HCT116 (cell line): ENCODE measurements at regions not wholly inside any gene's neighbourhood (a gene's known extent, or its start where the extent isn't known, plus 50 kb on each side); places are given as distances from the start of the nearest gene placed in this dataset.

Experiments used
- ATAC-seq: fragments of 200-7000 bp; cut with Tn5 transposase; 2 replicates; pipeline ENCODE4 v1.9.1; 2020; ENCODE audit warnings: mild to moderate bottlenecking, moderate library complexity
- BruUV-seq: library from RNA; stranded (reverse); fragments of 400-500 nt; replicated peaks from 2 replicates; lab custom pipeline; 2021; lab: Mats Ljungman, UMichigan
- CTCF ChIA-PET: fragments of 300-600 bp; sonication (Branson Sonifier 250); formaldehyde crosslinking; loops from one replicate; lab custom pipeline; 2021; ENCODE audit warnings: antibody characterized with exemption; lab: Charles Lee
- POLR2A ChIA-PET: fragments of 300-600, 350-600 bp; sonication (Branson Sonifier 250); formaldehyde crosslinking; loops from one replicate; lab custom pipeline; 2021; ENCODE audit warnings: antibody characterized with exemption; lab: Charles Lee
- RAD21 ChIA-PET, 2 experiments: fragments of 300-600 bp; sonication (Branson Sonifier 250); formaldehyde crosslinking; loops; one replicate each; lab custom pipeline; 2023; ENCODE audit warnings: low total read pairs in 2 of 2; ENCODE audit not compliant: uncharacterized antibody in 2 of 2, unreplicated experiment in 2 of 2, low non-redundant PET in 1 of 2; lab: Charles Lee
- DNase-seq: peaks from one replicate; pipeline ENCODE4 v3.0.0-alpha.2; 2010; ENCODE audit warnings: low read depth, low spot score
- H2AFZ ChIP-seq: fragments of 200-600 bp; shearing (Covaris generic), sonication (generic); 2 replicates; pipeline ENCODE4 v1.6.1; 2017; ENCODE audit warnings: low read depth, mixed run types, mixed read lengths, antibody characterized with exemption, low read length; ENCODE audit not compliant: poor library complexity, severe bottlenecking
- H3K27ac ChIP-seq: 2 replicates; pipeline ENCODE4 v1.5.1; 2012; ENCODE audit warnings: low read depth, low read length
- H3K27me3 ChIP-seq: fragments of 200-600 bp; sonication (generic); 2 replicates; pipeline ENCODE4 v1.6.1; 2016; ENCODE audit warnings: mixed run types, low read length, mixed read lengths; ENCODE audit not compliant: insufficient read depth
- H3K36me3 ChIP-seq, 2 experiments: fragments of 200-500 bp in 1 of 2; fragments of 200-600 bp in 1 of 2; sonication (Bioruptor generic) in 1 of 2; sonication (generic) in 1 of 2; 2 replicates each; pipeline versions ENCODE4 v1.5.1 to v1.6.1; 2014 to 2016; ENCODE audit warnings: low read length in 2 of 2, inconsistent platforms in 1 of 2, mixed read lengths in 1 of 2, mixed run types in 1 of 2; ENCODE audit not compliant: insufficient read depth in 2 of 2, control insufficient read depth in 1 of 2
- H3K4me1 ChIP-seq, 2 experiments: fragments of 200-600 bp in 1 of 2; sonication (generic) in 1 of 2; 2 replicates each; pipeline versions ENCODE4 v1.5.1 to v1.6.1; 2012 to 2017; ENCODE audit warnings: low read length in 2 of 2, inconsistent platforms in 1 of 2, mild to moderate bottlenecking in 1 of 2, mixed read lengths in 1 of 2, mixed run types in 1 of 2, moderate library complexity in 1 of 2; ENCODE audit not compliant: insufficient read depth in 2 of 2, control insufficient read depth in 1 of 2
- H3K4me2 ChIP-seq: fragments of 200-600 bp; sonication (generic); 2 replicates; pipeline ENCODE4 v1.6.1; 2017; ENCODE audit warnings: mixed run types, low read length, mixed read lengths
- H3K4me3 ChIP-seq, 2 experiments: fragments of 200-600 bp in 1 of 2; sonication (generic) in 1 of 2; replicated peaks in 1 of 2; 2 replicates each; pipeline ENCODE4 v1.5.1; 2011 to 2016; ENCODE audit warnings: low read length in 2 of 2, control low read depth in 1 of 2, low read depth in 1 of 2, mild to moderate bottlenecking in 1 of 2, mixed read lengths in 1 of 2, mixed run types in 1 of 2
- H3K79me2 ChIP-seq: fragments of 200-600 bp; sonication (generic); 2 replicates; pipeline ENCODE4 v1.6.1; 2017; ENCODE audit warnings: mild to moderate bottlenecking, mixed run types, low read length, moderate library complexity, mixed read lengths; ENCODE audit not compliant: insufficient read depth
- H3K9ac ChIP-seq: fragments of 200-600 bp; sonication (generic); 2 replicates; pipeline ENCODE4 v1.6.1; 2016; ENCODE audit warnings: low read length, mixed read lengths
- H3K9me2 ChIP-seq: fragments of 200-600 bp; sonication (generic), shearing (Covaris generic); 2 replicates; pipeline ENCODE4 v1.6.1; 2017; ENCODE audit warnings: mixed run types, mild to moderate bottlenecking, moderate library complexity; ENCODE audit not compliant: insufficient read depth
- H3K9me3 ChIP-seq, 2 experiments: fragments of 200-500 bp in 1 of 2; fragments of 200-600 bp in 1 of 2; sonication (Bioruptor generic) in 1 of 2; sonication (generic) in 1 of 2; 2 replicates each; pipeline ENCODE4 v1.6.1; 2014 to 2017; ENCODE audit warnings: low read length in 2 of 2, mixed read lengths in 2 of 2, inconsistent platforms in 1 of 2, low read depth in 1 of 2, mild to moderate bottlenecking in 1 of 2, mixed run types in 1 of 2, moderate library complexity in 1 of 2; ENCODE audit not compliant: control insufficient read depth in 1 of 2, insufficient read depth in 1 of 2
- H4K20me1 ChIP-seq: fragments of 200-600 bp; sonication (generic), shearing (Covaris generic); 2 replicates; pipeline ENCODE4 v1.6.1; 2017; ENCODE audit warnings: mixed run types, mild to moderate bottlenecking, moderate library complexity; ENCODE audit not compliant: insufficient read depth
- CEBPB ChIP-seq: IDR thresholded peaks from 2 replicates; pipeline ENCODE4 v1.6.1; 2012; ENCODE audit warnings: low read depth
- EGR1 ChIP-seq: IDR thresholded peaks from 2 replicates; pipeline ENCODE4 v1.6.1; 2012; ENCODE audit warnings: low read depth
- ELF1 ChIP-seq: IDR thresholded peaks from 2 replicates; pipeline ENCODE4 v1.6.1; 2012; ENCODE audit warnings: low read depth, borderline replicate concordance
- EZH2 ChIP-seq: fragments of 200-600 bp; sonication (generic); IDR thresholded peaks from 2 replicates; pipeline ENCODE4 v1.6.1; 2017; ENCODE audit warnings: antibody characterized with exemption, mixed run types
- EZH2phosphoT487 ChIP-seq: fragments of 200-600 bp; IDR thresholded peaks from 2 replicates; pipeline ENCODE4 v1.6.1; 2018; ENCODE audit warnings: antibody characterized with exemption, borderline replicate concordance
- FOSL1 ChIP-seq: IDR thresholded peaks from 2 replicates; pipeline ENCODE4 v1.6.1; 2012; ENCODE audit warnings: low read depth
- POLR2A ChIP-seq: IDR thresholded peaks from 2 replicates; pipeline ENCODE4 v1.7.0; 2011; ENCODE audit warnings: borderline replicate concordance; ENCODE audit not compliant: insufficient read depth, insufficient read length; ENCODE audit errors: extremely low read depth
- POLR2AphosphoS5 ChIP-seq: IDR thresholded peaks from 2 replicates; pipeline ENCODE4 v1.6.1; 2011; ENCODE audit warnings: mild to moderate bottlenecking, low read depth, low read length, moderate library complexity
- SIN3A ChIP-seq: IDR thresholded peaks from 2 replicates; pipeline ENCODE4 v1.6.1; 2012; ENCODE audit warnings: low read depth
- SP1 ChIP-seq: IDR thresholded peaks from 2 replicates; pipeline ENCODE4 v1.6.1; 2012; ENCODE audit warnings: low read depth
- SRF ChIP-seq: IDR thresholded peaks from 2 replicates; pipeline ENCODE4 v1.6.1; 2012; ENCODE audit warnings: low read depth
- TCF7L2 ChIP-seq: IDR thresholded peaks from 2 replicates; pipeline ENCODE4 v1.7.0; 2011; ENCODE audit warnings: borderline replicate concordance, inconsistent platforms; ENCODE audit not compliant: insufficient read depth, insufficient read length; ENCODE audit errors: extremely low read depth
- YY1 ChIP-seq: IDR thresholded peaks from 2 replicates; pipeline ENCODE4 v1.6.1; 2011; ENCODE audit warnings: low read length, low read depth, moderate library complexity, mild to moderate bottlenecking; ENCODE audit not compliant: insufficient replicate concordance; ENCODE audit errors: extremely low read depth
- ZNF274 ChIP-seq: fragments of 200-500 bp; sonication (Bioruptor generic); IDR thresholded peaks from 2 replicates; pipeline ENCODE4 v1.6.1; 2014; ENCODE audit warnings: mild to moderate bottlenecking, low read depth, low read length, inconsistent platforms
- intact Hi-C: fragments of 100-400 bp; cut with micrococcal nuclease; formaldehyde crosslinking; loops from 2 replicates; pipeline ENCODE4 v1.10.0; 2022
- TF ChIP-seq, protein P1 (sequence below): IDR thresholded peaks from 2 replicates; pipeline ENCODE4 v1.6.1; 2012
- TF ChIP-seq, protein P2 (sequence below): IDR thresholded peaks from 2 replicates; pipeline ENCODE4 v1.6.1; 2012
- TF ChIP-seq, protein P3 (sequence below), 3 experiments: fragments of 200-600 bp in 1 of 3; sonication (generic) in 1 of 3; IDR thresholded peaks in 2 of 3; conservative IDR thresholded peaks in 1 of 3; 2 replicates each; pipeline ENCODE4 v1.5.1; 2012 to 2017; ENCODE audit warnings: low read depth in 2 of 3, low read length in 2 of 3, antibody characterized with exemption in 1 of 3, borderline replicate concordance in 1 of 3, control low read depth in 1 of 3, mild to moderate bottlenecking in 1 of 3, mixed read lengths in 1 of 3, mixed run types in 1 of 3, moderate library complexity in 1 of 3; ENCODE audit not compliant: insufficient read depth in 1 of 3
- TF ChIP-seq, protein P4 (sequence below): IDR thresholded peaks from 2 replicates; pipeline ENCODE4 v1.6.1; 2012; ENCODE audit warnings: low read depth

DNA sequence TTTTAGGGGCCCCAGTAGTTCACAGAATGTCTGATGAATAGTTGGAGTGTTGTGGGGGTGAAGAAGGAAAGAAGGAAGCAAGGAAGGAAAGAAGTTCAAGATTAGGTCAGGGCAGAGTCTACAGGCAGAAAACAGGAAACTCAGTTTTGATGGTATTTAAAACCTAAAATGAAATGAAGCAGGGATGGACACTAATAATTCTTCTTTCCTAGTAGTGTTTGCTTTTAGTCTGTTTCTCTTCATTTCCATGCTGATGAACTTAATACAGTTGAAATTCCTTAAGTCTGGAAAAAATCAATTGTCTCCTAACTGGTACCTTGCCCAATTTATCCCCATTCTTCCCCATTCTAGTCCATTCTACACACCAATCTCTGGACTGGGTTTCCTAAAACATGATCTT lies 59.0 kb upstream of the GSAP start:
- H3K4me1 ChIP-seq, result no peaks in the 10 kb centered on the region
- H3K9me2 ChIP-seq, result no peaks in the 10 kb centered on the region
- no peak overlapping the region for H3K27ac ChIP-seq
- BruUV-seq, result no TSS peak
- H3K9me3 ChIP-seq, result no peaks in the 10 kb centered on the region
- no peaks in the 10 kb centered on the region for H4K20me1 ChIP-seq
- intact Hi-C loops, result no loop called here
- DNase-seq (no peak), ATAC-seq (no peak)
- no peak overlapping the region for H3K4me3 ChIP-seq
- no peak overlapping the region for H3K9ac ChIP-seq
- H3K79me2 ChIP-seq, result no peaks in the 10 kb centered on the region
- ChIA-PET CTCF (no interaction called here), RAD21 (no interaction called here), POLR2A (no interaction called here)
- no peaks in the 10 kb centered on the region for H3K27me3 ChIP-seq
- no peak for TF ChIP-seq POLR2A
- no peak for TF ChIP-seq CEBPB
- TF ChIP-seq, protein P1, sequence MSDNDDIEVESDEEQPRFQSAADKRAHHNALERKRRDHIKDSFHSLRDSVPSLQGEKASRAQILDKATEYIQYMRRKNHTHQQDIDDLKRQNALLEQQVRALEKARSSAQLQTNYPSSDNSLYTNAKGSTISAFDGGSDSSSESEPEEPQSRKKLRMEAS, result no peak
- TF ChIP-seq ZNF274, result no peak
- no peak for TF ChIP-seq EZH2
- no peak for TF ChIP-seq EZH2phosphoT487
- TF ChIP-seq, protein P2, sequence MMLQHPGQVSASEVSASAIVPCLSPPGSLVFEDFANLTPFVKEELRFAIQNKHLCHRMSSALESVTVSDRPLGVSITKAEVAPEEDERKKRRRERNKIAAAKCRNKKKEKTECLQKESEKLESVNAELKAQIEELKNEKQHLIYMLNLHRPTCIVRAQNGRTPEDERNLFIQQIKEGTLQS, result no peak
- TF ChIP-seq SRF, result no peak
- no peak for TF ChIP-seq ELF1
- no peak for TF ChIP-seq SP1
- no peak for TF ChIP-seq TCF7L2
- no peak for TF ChIP-seq POLR2AphosphoS5
- no peak for TF ChIP-seq SIN3A
- no peak for TF ChIP-seq EGR1
- TF ChIP-seq, protein P3, sequence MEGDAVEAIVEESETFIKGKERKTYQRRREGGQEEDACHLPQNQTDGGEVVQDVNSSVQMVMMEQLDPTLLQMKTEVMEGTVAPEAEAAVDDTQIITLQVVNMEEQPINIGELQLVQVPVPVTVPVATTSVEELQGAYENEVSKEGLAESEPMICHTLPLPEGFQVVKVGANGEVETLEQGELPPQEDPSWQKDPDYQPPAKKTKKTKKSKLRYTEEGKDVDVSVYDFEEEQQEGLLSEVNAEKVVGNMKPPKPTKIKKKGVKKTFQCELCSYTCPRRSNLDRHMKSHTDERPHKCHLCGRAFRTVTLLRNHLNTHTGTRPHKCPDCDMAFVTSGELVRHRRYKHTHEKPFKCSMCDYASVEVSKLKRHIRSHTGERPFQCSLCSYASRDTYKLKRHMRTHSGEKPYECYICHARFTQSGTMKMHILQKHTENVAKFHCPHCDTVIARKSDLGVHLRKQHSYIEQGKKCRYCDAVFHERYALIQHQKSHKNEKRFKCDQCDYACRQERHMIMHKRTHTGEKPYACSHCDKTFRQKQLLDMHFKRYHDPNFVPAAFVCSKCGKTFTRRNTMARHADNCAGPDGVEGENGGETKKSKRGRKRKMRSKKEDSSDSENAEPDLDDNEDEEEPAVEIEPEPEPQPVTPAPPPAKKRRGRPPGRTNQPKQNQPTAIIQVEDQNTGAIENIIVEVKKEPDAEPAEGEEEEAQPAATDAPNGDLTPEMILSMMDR (IDR thresholded peaks at IDR 0.05 in 2 of 3, conservative IDR thresholded peaks at IDR 0.05 in 1 of 3; ENCODE audit: borderline replicate concordance in 1 of 3, insufficient read depth in 1 of 3, low read depth in 2 of 3, low read length in 2 of 3), result no peak
- TF ChIP-seq, protein P4, sequence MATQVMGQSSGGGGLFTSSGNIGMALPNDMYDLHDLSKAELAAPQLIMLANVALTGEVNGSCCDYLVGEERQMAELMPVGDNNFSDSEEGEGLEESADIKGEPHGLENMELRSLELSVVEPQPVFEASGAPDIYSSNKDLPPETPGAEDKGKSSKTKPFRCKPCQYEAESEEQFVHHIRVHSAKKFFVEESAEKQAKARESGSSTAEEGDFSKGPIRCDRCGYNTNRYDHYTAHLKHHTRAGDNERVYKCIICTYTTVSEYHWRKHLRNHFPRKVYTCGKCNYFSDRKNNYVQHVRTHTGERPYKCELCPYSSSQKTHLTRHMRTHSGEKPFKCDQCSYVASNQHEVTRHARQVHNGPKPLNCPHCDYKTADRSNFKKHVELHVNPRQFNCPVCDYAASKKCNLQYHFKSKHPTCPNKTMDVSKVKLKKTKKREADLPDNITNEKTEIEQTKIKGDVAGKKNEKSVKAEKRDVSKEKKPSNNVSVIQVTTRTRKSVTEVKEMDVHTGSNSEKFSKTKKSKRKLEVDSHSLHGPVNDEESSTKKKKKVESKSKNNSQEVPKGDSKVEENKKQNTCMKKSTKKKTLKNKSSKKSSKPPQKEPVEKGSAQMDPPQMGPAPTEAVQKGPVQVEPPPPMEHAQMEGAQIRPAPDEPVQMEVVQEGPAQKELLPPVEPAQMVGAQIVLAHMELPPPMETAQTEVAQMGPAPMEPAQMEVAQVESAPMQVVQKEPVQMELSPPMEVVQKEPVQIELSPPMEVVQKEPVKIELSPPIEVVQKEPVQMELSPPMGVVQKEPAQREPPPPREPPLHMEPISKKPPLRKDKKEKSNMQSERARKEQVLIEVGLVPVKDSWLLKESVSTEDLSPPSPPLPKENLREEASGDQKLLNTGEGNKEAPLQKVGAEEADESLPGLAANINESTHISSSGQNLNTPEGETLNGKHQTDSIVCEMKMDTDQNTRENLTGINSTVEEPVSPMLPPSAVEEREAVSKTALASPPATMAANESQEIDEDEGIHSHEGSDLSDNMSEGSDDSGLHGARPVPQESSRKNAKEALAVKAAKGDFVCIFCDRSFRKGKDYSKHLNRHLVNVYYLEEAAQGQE, result no peak
- TF ChIP-seq FOSL1, result no peak
- no peak for TF ChIP-seq YY1
- no peak overlapping the region for H2AFZ ChIP-seq
- H3K36me3 ChIP-seq, result no peaks in the 10 kb centered on the region
- no peak overlapping the region for H3K4me2 ChIP-seq
